Endothelial cell of umbilical vein (primary cell): ENCODE measurements at regions not wholly inside any gene's neighbourhood (a gene's known extent, or its start where the extent isn't known, plus 50 kb on each side); places are given as distances from the start of the nearest gene placed in this dataset.

Experiments
- CTCF ChIP-seq, 2 donors: IDR thresholded peaks; 1 replicate in 1 of 2; 2 replicates in 1 of 2; pipeline ENCODE4 v1.5.1; 2011; ENCODE audit warnings: low read length in 2 of 2, mild to moderate bottlenecking in 2 of 2, moderate library complexity in 2 of 2, control low read depth in 1 of 2, inconsistent platforms in 1 of 2, low read depth in 1 of 2; ENCODE audit not compliant: insufficient read depth in 1 of 2; ENCODE audit errors: extremely low read depth in 1 of 2
- EZH2 ChIP-seq: IDR thresholded peaks from 2 replicates; pipeline ENCODE4 v1.6.1; 2012; ENCODE audit warnings: borderline replicate concordance, low read depth, mild to moderate bottlenecking, moderate library complexity, low read length, inconsistent platforms; ENCODE audit not compliant: severe bottlenecking
- MAX ChIP-seq: IDR thresholded peaks from 2 replicates; pipeline ENCODE4 v1.6.1; 2011; ENCODE audit not compliant: insufficient read depth, insufficient read length
- MYC ChIP-seq: IDR thresholded peaks from one replicate; pipeline ENCODE4 v1.6.1; 2011; ENCODE audit warnings: mild to moderate bottlenecking, low read depth, low read length
- POLR2A ChIP-seq: IDR thresholded peaks from 2 replicates; pipeline ENCODE4 v1.6.1; 2012; ENCODE audit warnings: low read depth, mild to moderate bottlenecking, control low read depth, low read length

DNA sequence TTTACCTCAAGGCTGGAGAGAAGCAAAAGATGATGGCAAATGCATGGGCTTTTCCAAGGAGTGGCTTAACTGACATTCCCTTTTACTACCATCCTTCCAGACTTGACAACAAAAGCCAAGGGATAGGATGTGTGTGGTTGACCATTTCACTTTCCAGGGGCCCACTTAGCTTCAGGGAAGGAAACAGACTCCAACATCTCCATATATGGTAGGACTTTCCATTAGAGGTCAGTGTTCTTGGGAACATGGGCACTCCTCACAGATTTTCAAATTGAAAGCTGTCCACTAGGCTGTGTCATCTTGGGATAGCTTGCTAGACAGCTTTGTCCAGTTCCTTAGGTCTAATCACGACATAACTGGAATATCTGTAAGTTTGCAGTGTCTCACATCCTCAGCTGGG lies 118.1 kb upstream of the NAMPT start:
- TF ChIP-seq CTCF (IDR thresholded peaks at IDR 0.05; ENCODE audit: extremely low read depth in 1 of 2, insufficient read depth in 1 of 2, low read depth in 1 of 2, low read length in 2 of 2) (no peak), MAX (no peak), EZH2 (no peak), MYC (no peak), POLR2A (no peak)
